GM18907 (cell line): ENCODE measurements at regions not wholly inside any gene's neighbourhood (a gene's known extent, or its start where the extent isn't known, plus 50 kb on each side); places are given as distances from the start of the nearest gene placed in this dataset.
"Not testable (repeated sequence)": the region's sequence is repeated elsewhere in the genome, so short reads cannot be mapped to it uniquely, and the experiment has no call there.

Experiments
- ATAC-seq: cut with Tn5 transposase; IDR thresholded peaks from one replicate; pipeline ENCODE4 v1.9.1; 2021; ENCODE audit warnings: mild to moderate bottlenecking, moderate library complexity; ENCODE audit not compliant: unreplicated experiment

DNA sequence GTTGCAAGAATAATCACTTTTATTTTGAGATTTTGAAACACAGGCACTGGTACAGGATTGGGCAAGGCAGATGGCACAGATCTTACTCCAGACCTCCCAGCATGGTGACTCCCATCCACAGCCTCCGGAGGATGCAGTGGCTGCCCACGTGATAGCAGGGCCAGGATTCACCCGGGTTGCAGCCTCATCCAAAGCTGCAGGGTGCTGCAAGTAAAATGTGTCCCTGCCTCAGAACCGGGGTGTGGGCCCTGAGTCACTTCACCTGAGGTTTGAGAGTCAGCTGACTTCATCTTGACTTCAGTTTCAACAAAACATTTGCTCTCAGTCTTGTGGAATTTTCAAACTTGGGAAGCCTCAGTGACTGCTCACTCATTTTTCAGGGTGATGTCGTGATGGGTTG is 201.9 kb downstream of the FGF9 start:
- no peak for ATAC-seq

DNA sequence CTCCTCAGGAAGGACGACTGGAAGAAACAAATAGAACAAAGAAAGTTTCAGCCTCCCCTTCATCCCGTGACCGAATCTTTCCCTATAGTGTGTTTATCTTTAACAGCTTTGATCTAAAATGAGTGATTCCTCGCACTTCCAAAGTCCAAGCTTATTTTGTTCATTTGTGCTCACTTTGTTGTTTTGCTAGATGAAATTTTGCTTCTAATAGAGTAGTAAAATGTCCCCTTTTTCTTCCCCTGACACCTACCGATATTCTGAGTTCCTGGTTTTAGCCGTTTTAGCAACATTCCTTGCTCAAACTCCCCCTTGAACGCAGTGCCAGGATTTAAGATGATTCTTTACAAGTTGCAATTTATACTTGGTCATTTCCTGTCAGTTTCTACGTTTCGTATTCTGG is 204.2 kb downstream of the FGF9 start:
- no peak for ATAC-seq

DNA sequence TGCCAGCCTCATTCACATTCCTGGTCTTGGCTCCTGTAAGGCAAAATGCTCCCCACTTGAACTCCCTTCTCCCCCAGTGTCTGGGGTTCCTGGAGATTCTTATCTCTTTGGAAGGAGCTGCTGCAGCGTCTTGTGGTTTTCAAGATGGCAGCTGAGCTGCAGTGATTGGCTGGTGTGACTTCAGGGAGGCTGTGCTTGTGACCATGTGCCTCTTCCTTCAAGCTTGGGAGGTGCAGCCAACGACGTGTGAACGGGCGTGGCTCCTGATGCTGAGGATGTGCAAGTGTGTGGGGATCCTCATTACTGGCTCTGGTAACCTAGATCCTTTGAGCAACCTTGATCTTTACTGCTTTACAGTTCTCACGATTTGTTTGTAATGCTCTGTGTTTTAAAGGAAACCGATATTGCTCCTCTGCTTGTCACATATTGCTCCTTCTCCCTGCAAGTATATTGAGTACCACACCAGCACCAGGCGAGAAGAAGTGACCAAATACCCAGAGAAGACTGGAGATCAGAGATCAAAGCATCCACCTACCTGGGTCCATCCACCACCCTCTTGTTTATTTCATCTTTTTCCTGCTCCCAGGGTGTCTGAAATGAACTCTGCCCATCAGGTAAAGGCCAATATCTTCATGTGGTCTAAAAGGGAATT is 208.5 kb downstream of the FGF9 start:
- no peak for ATAC-seq

DNA sequence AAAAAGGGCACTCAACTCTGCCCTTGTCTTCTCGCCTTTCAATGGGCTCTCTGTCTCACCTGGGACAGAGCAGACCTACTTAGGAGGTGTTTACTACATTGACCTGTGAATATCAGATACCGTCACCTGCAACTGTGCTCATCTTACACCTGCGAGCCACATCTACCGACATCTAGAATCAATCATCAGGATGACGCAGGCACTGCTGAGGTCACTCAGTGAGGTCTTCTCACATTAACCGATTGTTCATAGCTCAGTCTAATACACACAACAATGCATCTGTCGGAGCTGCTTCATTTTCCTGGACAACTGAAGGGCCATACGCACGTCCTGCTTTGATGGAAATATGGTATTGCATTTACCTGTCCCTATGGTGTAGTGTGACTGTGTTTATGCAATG is 211.9 kb downstream of the FGF9 start:
- no peak for ATAC-seq

DNA sequence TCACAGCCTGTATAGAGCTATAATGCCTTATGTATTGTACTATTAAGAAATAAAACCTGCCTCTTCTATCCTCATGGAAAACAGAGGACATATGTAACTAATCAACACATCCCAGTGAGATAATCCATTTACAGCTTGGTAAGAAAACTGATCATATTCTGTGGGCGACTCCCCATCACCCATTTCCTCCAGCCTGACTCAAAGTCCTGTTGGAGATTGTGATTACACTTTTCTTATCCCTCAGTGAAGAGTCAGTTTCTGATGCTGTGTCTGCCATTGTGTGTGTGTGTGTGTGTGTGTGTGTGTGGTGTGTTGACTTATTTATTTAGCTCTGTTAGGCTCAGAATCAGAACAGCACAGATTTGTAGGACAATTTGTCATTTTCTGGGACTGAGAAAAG is 212.8 kb downstream of the FGF9 start:
- ATAC-seq = no peak

DNA sequence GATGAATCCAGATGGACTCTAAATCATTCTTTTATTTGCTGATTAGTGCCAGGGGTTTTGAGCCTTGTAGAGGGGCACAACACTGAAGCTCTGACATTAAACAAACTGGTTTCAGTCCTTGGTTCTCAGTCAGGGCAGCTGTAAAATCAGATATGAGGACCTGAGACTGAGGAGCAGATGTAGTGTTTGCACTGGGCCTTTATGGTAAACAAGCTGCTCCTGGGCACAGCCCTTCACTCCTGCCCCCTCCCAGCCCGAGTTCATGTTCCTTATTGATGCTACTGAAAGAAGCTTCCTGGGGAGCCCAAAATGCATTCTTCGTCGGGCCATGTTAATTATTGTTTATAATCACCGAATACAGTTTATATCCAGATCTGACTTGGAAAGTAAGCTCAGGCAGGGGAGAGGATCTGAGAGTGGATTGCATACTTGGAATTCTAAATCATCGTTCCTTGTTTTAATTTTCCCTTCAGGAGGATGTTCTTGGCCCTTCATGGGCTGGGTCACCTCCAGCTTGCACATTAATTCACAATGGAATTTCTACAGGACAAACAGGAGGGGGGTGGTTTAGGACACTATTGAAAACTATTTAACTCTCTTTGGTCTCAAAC is 213.5 kb downstream of the FGF9 start:
- ATAC-seq = no peak

DNA sequence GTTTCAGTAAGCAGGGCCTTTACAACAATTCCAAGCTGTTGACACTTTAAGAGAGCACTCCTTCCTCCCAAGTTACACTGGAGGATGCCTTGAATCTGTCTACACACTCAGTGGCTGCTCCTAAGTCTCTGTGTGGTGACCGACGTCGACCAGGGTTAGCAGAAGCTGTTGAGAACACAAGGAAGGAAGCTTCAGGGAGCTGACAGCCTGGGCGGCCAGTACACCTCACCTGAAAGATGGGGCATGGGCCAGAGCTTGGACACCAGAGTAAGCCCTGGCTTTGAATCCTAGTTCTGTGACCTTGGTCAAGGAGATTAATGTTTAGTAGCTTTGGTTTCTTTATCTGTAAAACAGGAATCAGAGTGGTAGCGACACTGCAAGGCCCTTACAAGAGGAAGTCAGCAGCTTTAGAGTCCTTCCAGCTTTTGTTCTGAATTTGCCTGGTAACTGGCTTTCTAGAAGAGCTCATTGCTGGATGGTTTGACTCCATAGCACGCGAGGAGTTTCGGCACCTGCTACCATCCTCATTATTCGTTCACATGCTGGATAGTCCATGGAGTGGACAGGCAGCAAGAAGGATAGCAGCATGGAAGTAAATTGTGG is 214.2 kb downstream of the FGF9 start:
- no peak for ATAC-seq

DNA sequence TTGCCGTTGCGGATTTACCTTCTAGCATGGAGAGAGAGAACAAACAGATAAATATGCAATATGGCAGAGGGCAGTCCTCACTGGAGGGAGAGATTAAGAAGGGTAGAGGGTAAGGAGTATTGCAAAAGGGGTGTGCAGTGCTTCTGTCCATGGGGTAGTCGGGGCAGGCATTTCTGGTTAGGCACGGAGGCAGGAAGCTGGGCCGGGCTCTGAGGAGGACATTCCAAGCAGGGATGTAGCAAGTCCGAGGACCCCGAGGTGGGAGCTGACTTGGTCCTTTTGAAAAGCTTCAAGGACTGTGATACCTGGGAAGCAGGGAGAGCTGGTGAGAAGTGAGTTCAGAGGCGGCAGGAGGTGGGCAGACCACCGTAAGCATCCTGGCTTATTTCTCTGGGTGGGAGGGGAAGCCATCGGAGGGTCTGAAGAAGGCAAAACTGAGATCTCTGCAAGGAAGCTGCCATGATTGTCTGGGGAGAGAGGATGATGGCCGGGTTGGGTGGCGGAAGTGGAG is 214.9 kb downstream of the FGF9 start:
- ATAC-seq = no peak

DNA sequence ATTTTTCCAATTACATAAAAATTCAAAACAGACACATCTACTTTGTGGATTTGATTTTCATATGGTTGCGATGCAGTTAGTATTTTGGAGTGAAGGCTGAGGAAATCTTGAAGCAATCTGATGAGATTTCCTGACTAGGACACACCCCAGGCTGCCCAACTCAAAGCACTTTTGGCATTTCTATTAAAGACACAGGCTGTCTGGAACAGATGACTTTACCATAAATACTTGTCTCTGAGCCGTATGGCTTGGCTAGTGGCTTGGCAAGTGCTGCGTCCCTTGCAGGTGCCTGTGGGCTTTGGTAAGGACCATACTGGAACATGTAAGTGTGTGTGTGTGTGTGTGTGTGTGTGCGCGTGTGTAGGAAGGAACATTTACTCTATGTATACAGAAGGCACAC is 218.8 kb downstream of the FGF9 start:
- no peak for ATAC-seq

DNA sequence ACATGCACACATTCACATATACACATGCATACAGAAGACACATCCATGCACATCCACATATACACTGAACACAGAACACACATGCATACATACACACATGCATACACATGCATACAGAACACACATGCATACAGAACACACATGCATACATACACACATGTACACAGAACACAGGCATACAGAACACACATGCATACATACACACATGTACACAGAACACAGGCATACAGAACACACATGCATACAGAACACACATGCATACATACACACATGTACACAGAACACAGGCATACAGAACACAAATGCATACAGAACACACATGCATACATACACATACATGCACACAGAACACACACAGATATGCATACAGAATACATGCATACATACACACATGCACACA is 219.3 kb downstream of the FGF9 start:
- not testable (repeated sequence) for ATAC-seq

DNA sequence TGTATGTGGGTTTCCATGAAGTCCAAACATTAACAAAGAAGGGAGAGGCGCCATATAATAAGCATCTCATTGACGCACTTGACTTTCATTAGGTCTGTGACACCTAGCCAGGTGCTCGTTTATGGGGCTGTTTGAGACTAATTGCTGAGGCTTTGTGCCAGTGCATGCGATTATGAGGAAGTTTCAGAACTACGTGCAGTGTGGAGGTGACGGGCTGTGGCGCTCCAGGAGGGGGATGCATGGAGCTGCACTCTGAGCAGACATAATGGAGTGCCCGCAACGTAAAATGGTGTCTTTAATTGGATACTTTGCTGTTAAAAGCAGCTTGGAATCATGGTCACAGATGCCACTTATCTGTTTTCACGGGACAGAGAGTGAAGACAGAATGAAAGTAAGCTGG is 223.2 kb downstream of the FGF9 start:
- no peak for ATAC-seq

DNA sequence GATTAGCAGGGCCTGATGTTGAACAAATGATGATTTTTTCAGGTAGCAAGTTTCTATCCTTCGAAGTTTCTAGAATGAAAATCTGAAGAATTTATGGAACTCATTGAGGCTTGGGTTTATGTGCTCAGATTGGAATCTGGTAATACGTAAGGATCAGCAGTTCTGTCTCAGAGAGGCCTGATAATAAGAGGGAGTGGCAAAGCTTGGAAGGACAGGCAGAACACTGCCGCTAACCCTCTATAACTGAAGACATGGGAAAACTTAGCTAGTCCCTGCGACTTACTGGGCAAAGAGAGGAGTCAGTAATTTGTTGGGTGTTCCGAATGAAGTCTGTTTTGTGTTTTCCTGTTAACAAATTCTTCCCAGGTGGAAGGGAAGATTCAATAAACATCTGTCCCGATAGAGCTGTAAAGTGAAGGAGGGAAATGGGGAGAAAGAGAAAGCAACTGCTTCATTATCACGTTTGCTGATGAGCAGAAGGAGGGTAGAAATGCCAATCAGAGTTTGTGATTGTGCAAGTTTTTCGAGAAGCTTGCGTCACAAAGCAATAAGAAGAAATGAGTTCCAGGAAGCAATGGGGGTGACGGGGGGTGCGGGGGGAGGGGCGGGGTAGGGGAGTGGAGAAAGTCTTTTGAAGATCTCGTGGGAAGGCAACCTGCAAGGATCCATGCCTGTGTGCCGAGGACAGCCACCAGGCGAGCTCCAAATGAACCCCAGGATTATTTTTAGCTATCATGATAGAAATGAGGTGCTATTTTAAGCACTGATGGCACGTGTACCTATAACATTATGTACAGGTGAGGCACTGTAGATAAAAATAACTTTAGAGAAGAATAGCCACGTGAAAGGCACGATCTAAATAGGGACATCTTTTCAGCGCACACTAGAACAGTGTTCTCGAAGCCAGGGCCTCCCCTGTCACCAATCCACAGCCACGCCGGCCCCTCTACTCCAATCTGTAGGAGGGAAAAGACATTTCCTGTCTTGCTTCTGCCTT is 224.1 kb downstream of the FGF9 start:
- no peak for ATAC-seq

DNA sequence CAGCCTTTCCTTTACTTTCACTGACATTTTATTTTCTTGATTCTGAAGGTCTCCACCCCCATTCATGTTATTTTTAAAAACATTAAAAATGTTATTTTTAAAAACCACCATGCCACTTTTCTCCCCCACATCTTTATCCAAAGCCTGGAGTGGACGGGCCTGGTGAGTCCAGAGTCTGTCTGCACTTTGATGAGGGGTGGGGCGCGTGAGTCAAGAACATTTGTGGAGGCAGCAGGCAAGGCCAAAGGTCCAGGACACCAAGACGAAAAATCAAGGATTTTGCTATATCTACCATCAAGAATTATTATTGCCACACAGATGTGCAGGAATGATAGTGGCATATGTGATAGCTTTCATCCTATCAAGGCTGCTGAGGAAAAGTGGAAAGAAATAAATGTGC is 224.9 kb downstream of the FGF9 start:
- ATAC-seq = no peak

DNA sequence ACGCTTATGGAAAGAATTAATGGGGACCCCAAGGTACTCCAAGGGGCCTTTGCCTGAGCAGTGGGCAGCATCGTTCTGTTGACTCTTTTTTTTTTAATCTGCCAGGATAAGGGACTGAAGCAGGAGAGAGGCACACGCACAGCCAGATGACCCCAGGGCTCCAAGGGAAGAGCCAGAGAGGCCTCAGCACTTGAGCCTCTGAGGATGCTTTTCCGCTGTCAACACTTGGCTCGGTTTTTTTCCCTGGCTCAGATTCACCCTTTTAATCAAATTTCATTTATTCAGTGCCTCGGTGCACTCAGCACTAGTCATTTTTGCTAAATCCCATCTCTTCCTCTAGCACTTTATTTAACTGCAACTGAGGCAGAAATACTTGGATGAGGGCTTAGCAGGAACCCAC is 226.3 kb downstream of the FGF9 start:
- no peak for ATAC-seq

DNA sequence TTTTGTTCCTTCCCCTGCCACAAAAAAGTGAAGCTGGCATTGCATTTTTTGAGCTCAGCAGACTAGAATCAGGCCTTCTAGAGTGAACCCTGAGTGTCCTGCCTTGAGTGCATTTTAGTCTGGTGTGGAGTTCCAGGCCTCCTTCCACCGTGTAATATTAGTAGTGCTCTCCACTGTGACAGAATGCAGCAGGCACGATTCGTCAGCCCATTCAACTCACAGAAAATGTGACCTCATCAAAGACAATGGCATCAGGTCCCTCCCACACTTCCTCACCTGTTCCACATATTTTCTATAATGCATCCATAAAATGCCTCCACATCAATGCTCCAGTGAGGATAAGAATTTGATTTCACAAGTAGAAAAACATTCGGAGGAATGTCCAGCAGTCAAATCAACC is 227.6 kb downstream of the FGF9 start:
- ATAC-seq = no peak

DNA sequence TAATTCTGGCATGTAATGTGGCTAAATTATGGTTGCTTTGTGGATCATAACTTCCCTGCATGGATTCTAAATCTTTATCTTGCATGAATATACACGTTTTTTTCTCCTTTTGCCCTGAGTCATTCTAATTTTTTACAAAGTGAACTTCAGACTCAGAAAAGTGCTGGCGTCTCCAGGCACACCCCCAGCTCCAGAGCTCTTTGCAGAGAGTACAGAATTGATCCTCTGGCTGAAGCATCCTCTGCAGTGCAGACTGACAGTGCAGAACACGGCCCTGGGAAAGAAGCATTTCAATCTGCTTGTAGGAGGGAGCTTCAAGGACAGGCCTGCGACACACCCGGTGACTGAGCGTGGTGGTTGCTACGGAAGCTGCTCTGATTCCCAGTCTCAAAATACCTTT is 228.1 kb downstream of the FGF9 start:
- ATAC-seq = no peak

DNA sequence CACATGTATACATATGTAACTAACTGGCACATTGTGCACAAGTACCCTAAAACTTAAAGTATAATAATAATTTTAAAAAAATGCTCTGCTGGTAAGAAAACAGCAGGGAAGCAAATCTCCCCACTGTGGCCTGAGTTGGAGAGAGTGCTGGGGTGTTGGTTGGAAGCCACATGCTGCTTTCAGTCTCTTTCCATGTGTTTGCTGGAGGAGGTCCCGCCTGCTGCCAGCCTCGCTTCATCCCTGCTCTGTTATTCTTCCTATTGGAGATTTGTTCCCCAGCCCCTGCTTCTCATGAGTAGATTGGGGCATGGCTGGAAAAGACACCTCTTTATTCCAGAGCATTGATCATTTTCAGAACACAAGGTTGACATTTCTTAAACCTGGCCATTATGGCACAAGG is 230.5 kb downstream of the FGF9 start:
- no peak for ATAC-seq

DNA sequence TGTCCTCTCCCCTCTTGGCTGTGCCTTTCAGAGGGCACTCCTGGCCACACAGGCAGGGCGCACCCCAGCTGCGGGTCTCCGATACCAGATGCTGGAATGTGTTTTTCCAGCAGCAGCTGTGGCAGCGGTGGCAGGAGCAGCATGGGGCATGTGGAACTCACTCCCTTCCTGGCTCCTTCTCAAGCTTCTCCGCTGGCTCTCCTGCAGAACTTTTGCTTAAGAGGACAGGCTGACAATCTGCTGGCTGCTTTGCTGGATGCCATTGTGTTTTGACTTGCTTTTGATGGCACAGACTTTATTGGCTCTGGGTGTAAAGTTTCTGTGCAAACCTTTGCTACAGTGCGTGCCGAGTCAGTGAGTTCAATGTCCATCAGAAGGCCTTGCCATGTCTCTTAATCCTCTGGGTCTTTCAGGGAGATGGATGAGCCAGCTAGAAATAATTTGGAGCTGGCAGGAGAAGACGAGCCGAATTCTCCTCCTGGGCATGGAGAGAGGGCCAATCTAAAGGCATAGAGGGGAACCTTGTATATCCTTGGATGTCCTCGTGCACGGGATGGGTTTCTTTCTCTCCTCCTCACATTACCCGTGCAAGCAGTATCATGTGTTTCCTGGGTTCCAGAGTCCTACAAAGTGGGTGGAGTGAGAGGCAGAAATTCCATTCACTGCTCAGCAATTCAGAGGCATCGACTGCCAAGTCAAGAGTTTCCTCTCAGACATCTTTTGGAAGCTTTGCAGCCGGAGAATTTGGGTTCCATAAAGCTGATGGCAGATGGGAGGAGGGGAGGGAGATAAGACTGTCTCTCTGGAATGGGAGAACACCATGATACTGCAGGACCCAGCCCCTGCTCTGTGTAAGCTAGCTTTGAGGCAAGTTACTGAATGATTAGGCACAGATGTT is 231.2 kb downstream of the FGF9 start:
- no peak for ATAC-seq

DNA sequence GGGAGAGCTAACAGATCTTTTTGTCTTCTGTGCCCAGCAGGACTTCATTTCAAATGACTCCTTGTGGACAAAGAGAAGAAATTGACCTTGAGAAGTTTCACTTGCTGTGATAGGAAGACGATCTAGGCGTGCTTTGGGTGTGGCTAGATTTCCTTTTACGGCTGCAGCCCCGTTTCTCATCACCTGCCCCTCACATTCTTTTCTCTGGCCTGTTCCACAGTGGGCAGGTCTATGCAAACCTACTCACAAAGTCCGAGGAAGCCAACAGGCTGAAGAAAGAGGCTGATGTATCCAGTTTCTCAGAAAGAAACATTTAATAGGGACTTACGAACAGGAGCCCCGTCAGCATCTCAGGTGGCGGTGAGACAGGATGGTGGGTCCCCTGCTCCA is 231.8 kb downstream of the FGF9 start:
- no peak for ATAC-seq

DNA sequence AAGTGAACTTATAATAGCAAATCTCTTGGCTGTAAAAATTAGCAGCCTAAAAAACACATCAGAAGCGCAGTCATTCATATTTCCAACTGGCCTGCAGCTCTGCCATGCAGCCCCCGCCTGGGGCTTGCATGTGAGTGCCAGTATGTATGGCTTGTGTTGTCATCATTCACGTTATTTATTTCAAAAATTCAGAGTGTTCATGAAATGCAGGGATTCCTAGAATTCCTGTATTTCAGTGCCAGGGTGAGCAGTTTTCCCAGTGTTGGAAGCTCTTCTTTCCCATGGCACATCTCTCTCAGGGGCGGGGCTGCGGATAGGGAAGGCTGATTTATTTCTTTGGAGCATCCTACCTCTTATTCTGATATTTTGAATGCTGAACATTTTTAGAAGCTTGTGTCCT is 234.6 kb downstream of the FGF9 start:
- no peak for ATAC-seq
